Right lobe of liver (tissue), 4 donors: ENCODE measurements at regions not wholly inside any gene's neighbourhood (a gene's known extent, or its start where the extent isn't known, plus 50 kb on each side); places are given as distances from the start of the nearest gene placed in this dataset.

Experiments
- CTCF ChIP-seq, 4 donors: fragments of 200-600 bp in 3 of 4; fragments of 450-650 bp in 1 of 4; IDR thresholded peaks; one replicate each; pipeline versions ENCODE4 v1.5.1 to v1.8.0; 2016 to 2022; ENCODE audit warnings: antibody characterized with exemption in 4 of 4, mild to moderate bottlenecking in 2 of 4
- POLR2A ChIP-seq: fragments of 450-650 bp; IDR thresholded peaks from one replicate; pipeline ENCODE4 v1.6.1; 2017; ENCODE audit warnings: antibody characterized with exemption, mild to moderate bottlenecking
- donor health status: DM: no; HTN: no; CAD: no.
- donor health status: DM: no; HTN: no; CAD: no.
- donor health status: DM: no; HTN: yes; CAD: no.

- TF ChIP-seq CTCF (IDR thresholded peaks at IDR 0.05) (no peak), POLR2A (no peak)
These were observed 409.2 kb upstream of the TMPO start for GRCh38 chr12:98106031-98106683.
